ENCODE measurements at regions not wholly inside any gene's neighbourhood (a gene's known extent, or its start where the extent isn't known, plus 50 kb on each side); places are given as distances from the start of the nearest gene placed in this dataset.
"Not testable (repeated sequence)": the region's sequence is repeated elsewhere in the genome, so short reads cannot be mapped to it uniquely, and the experiment has no call there.

- DNase-seq (ENCODE audit: low spot score) = no peak
Measured at GRCh38 chr18:52069201-52069600, 270.8 kb upstream of the DCC start.

- no peak for DNase-seq (ENCODE audit: low spot score)
Measured at GRCh38 chr18:52070291-52070756, 269.7 kb upstream of the DCC start.

- no peak for DNase-seq (ENCODE audit: low spot score)
Measured at GRCh38 chr18:52077251-52077983, 262.6 kb upstream of the DCC start.

GRCh38 chr18:52082246-52082645 lies 257.8 kb upstream of the DCC start:
- no peak for DNase-seq (ENCODE audit: low spot score)

GRCh38 chr18:52087140-52087539 lies 252.9 kb upstream of the DCC start:
- DNase-seq (ENCODE audit: low spot score) = no peak

GRCh38 chr18:52090005-52090404 lies 250.0 kb upstream of the DCC start:
- DNase-seq (ENCODE audit: low spot score) = no peak

- no peak for DNase-seq (ENCODE audit: low spot score)
Measured at GRCh38 chr18:52093171-52093570, 246.8 kb upstream of the DCC start.

- DNase-seq (ENCODE audit: low spot score) = no peak
Measured at GRCh38 chr18:52118684-52119083, 221.3 kb upstream of the DCC start.

GRCh38 chr18:52130624-52131301 lies 209.2 kb upstream of the DCC start:
- no peak for DNase-seq (ENCODE audit: low spot score)

- DNase-seq (ENCODE audit: low spot score) = no peak
Measured at GRCh38 chr18:52131845-52132244, 208.2 kb upstream of the DCC start.

GRCh38 chr18:52136532-52136931 lies 203.5 kb upstream of the DCC start:
- DNase-seq (ENCODE audit: low spot score) = no peak

- DNase-seq (ENCODE audit: low spot score) = no peak
Measured at GRCh38 chr18:52140986-52141385, 199.0 kb upstream of the DCC start.

- no peak for DNase-seq (ENCODE audit: low spot score)
Measured at GRCh38 chr18:52150050-52150449, 189.9 kb upstream of the DCC start.

- DNase-seq (ENCODE audit: low spot score) = no peak
Measured at GRCh38 chr18:52152036-52152435, 188.0 kb upstream of the DCC start.

- no peak for DNase-seq (ENCODE audit: low spot score)
Measured at GRCh38 chr18:52156166-52156565, 183.8 kb upstream of the DCC start.

GRCh38 chr18:52160636-52161035 lies 179.4 kb upstream of the DCC start:
- DNase-seq (ENCODE audit: low spot score) = no peak

GRCh38 chr18:52163478-52163877 lies 176.5 kb upstream of the DCC start:
- DNase-seq (ENCODE audit: low spot score) = no peak

GRCh38 chr18:52168131-52168530 lies 171.9 kb upstream of the DCC start:
- not testable (repeated sequence) for DNase-seq (ENCODE audit: low spot score)

- no peak for DNase-seq (ENCODE audit: low spot score)
Measured at GRCh38 chr18:52174220-52174619, 165.8 kb upstream of the DCC start.

GRCh38 chr18:52175406-52175805 lies 164.6 kb upstream of the DCC start:
- DNase-seq (ENCODE audit: low spot score) = no peak

GRCh38 chr18:52183107-52183506 lies 156.9 kb upstream of the DCC start:
- DNase-seq (ENCODE audit: low spot score) = no peak

GRCh38 chr18:52190195-52190594 lies 149.8 kb upstream of the DCC start:
- DNase-seq (ENCODE audit: low spot score) = no peak

GRCh38 chr18:52190631-52191030 lies 149.4 kb upstream of the DCC start:
- no peak for DNase-seq (ENCODE audit: low spot score)

- DNase-seq (ENCODE audit: low spot score) = no peak
Measured at GRCh38 chr18:52200406-52200805, 139.6 kb upstream of the DCC start.

Data from HuH-7.5 (cell line).